GM18951 (cell line): ENCODE measurements at regions not wholly inside any gene's neighbourhood (a gene's known extent, or its start where the extent isn't known, plus 50 kb on each side); places are given as distances from the start of the nearest gene placed in this dataset.

Source experiments
- POLR2A ChIP-seq: IDR thresholded peaks from 4 replicates; pipeline ENCODE4 v1.6.1; 2011; ENCODE audit warnings: mild to moderate bottlenecking; ENCODE audit not compliant: insufficient read length, insufficient read depth; ENCODE audit errors: extremely low read depth
- in situ Hi-C: fragments of 300-500 bp; cut with MboI; formaldehyde crosslinking; loops from one replicate; pipeline ENCODE4 v1.12.0; 2022; ENCODE audit warnings: low sequenced_read_pairs, mixed read lengths, inconsistent platforms; ENCODE audit not compliant: unreplicated experiment

- in situ Hi-C loops, result no loop called here
- no peak for TF ChIP-seq POLR2A
These were observed 491.3 kb upstream of the DCC start for GRCh38 chr18:51848702-51849101.

GRCh38 chr18:51852681-51853080, 487.3 kb upstream of the DCC start:
- no peak for TF ChIP-seq POLR2A
- in situ Hi-C loops, result no loop called here

- TF ChIP-seq POLR2A, result no peak
- in situ Hi-C loops, result no loop called here
These were observed 482.0 kb upstream of the DCC start for GRCh38 chr18:51857989-51858388.

- in situ Hi-C loops, result no loop called here
- TF ChIP-seq POLR2A, result no peak
These were observed 479.0 kb upstream of the DCC start for GRCh38 chr18:51861046-51861445.

GRCh38 chr18:51862051-51862715, 477.8 kb upstream of the DCC start:
- in situ Hi-C loops, result no loop called here
- no peak for TF ChIP-seq POLR2A

GRCh38 chr18:51864219-51864965, 475.6 kb upstream of the DCC start:
- no peak for TF ChIP-seq POLR2A
- in situ Hi-C loops, result no loop called here

GRCh38 chr18:51865538-51865937, 474.5 kb upstream of the DCC start:
- TF ChIP-seq POLR2A, result no peak
- in situ Hi-C loops, result no loop called here

- no peak for TF ChIP-seq POLR2A
- in situ Hi-C loops, result no loop called here
These were observed 472.2 kb upstream of the DCC start for GRCh38 chr18:51867767-51868166.

GRCh38 chr18:51878724-51879123, 461.3 kb upstream of the DCC start:
- in situ Hi-C loops, result no loop called here
- TF ChIP-seq POLR2A, result no peak

GRCh38 chr18:51879329-51879728, 460.7 kb upstream of the DCC start:
- in situ Hi-C loops, result no loop called here

GRCh38 chr18:51881394-51881793, 458.6 kb upstream of the DCC start:
- in situ Hi-C loops, result no loop called here
- no peak for TF ChIP-seq POLR2A

More at GRCh38 chr18:51879329-51879728, 460.7 kb upstream of the DCC start:
- TF ChIP-seq POLR2A, result no peak

GRCh38 chr18:51884039-51884438, 456.0 kb upstream of the DCC start:
- TF ChIP-seq POLR2A, result no peak
- in situ Hi-C loops, result no loop called here

GRCh38 chr18:51890762-51891161, 449.2 kb upstream of the DCC start:
- in situ Hi-C loops, result no loop called here
- TF ChIP-seq POLR2A, result no peak

- in situ Hi-C loops, result no loop called here
- no peak for TF ChIP-seq POLR2A
These were observed 448.1 kb upstream of the DCC start for GRCh38 chr18:51891876-51892275.
